Amygdala (tissue), 56 donors: ENCODE measurements at regions not wholly inside any gene's neighbourhood (a gene's known extent, or its start where the extent isn't known, plus 50 kb on each side); places are given as distances from the start of the nearest gene placed in this dataset.

Source experiments
- DNase-seq, 56 donors: peaks; one replicate each; lab custom pipeline; 2025; lab: John Stamatoyannopoulos, UW

DNA sequence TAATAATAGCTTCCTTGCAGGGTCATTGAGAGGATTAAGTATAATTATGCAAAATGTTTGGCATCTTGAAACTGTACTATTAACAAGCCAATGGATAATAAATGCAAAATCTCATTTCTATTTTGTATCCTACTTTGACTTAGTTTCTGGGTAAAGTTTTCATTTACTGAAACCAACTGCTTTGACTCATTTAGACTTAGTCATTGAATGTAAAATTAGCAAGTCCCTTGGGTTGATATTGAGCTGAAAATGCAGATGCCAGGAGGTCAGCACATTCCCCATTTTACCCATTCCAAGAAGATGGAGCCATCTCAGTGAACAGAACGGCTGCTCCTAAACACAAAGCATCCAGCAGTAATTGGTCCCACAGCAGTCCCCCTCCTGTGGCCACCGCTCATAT lies 74.7 kb upstream of the GATB start:
- no peak for DNase-seq

DNA sequence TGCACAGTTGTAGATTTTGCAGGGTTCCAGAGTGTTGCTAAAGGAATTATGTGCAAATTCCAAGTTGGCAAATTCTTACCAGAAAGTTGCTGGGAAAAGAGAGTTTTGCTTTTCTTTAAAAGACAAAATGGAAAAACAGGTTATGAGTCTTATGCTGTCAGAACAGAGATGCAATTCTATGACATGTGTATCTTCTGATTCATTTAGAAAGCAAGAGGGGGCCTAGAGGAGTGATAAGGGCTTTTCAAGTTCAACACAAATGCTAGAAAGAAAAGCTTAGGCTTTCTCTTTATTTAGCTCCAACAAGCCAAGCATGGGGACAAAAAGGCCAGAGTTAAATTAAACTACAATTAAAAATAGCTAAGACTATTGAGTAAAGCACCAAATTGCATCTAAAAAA lies 72.4 kb upstream of the GATB start:
- DNase-seq, result no peak

DNA sequence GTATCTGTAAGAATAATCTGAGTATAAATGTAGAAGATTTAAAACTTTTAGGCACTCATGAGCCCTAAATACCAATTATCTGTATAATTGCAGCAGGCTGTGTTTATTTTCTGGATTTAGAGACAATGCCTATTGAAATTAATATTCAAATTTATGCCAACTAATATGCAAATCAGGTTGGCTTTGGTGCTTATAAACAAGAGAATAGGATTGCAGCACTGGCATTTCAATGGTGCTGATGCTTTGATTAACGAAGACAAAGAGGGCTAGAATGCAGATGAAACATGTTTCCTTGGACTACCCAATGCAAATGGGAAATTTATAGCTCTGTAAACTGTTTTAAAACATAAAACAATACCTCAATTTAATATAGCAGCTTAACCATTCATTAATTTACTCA lies 70.7 kb upstream of the GATB start:
- no peak for DNase-seq

DNA sequence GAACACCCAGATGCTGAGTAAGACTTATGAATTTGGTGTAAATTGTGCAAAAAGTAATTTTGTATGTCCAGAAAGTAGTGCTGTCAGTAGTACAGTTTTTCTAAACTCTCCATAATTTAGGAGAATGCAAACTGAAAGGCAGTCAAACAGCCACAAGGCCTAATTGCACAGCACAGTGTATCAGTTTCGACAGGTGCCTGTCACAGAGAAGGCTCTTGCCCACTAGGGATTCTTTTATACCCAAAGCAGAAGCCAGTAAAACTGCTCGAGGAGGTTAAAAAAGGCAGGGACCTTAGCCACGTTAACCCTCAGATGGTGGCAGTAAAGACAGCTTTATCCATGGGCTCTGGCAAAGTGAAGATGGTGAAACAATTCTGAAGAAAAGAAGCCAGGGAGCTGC lies 69.4 kb upstream of the GATB start:
- no peak for DNase-seq

DNA sequence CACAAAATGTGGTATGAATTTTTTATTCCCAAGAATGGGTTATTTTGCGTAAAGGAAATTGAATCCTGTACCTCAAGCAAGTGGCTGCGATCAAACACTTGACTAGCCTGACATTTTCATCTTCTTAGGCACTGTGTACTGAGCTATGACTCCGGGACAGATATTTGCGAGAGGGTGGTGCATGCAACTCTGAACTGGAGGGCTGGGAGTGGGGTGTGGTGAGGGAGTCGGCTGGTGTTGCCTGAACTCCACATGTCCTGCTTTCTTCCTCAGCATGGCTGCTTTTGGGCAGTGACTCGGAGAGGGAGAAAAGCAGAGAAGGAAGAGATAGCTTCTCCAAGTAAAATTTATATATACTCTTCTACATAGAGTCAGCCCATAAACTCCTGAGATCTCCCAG lies 68.5 kb upstream of the GATB start:
- DNase-seq, result no peak

DNA sequence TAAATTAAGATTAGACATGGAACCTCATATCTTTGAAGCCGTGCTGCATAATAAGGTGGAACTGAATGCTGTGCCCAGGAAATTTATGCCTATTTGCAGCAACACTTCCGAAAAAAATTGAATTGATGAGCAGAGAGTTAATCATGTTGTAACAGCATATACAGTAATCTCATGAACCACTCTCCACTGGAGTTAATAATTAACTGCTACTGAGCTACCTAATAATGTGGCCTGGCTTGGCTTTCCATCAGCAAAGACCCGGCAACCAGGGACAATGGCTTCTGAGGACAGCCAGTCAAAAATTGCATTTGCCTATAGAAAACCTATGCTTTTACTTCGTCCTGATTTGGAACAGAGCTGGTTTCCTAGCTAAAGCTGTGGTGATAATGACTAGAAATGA lies 63.8 kb upstream of the GATB start:
- no peak for DNase-seq

DNA sequence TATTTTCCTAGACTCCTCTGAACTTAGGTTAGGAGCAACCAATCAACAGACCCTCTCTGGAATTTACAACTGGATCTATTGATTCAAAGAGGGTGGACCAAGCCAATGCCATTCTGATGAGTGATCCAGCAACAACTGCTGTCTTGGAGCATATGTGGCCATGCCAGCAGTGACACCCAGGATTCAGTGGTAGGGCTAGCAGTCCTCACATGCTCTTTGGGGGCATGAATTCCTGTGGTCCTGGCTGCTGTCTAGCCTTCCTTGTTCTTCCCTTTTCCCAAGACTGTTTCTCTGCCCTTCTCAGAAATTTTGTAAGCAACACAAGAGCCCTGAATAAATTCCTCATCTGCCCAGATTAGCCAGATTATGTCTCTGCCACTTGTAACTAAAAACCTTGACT lies 61.5 kb upstream of the GATB start:
- DNase-seq, result no peak

DNA sequence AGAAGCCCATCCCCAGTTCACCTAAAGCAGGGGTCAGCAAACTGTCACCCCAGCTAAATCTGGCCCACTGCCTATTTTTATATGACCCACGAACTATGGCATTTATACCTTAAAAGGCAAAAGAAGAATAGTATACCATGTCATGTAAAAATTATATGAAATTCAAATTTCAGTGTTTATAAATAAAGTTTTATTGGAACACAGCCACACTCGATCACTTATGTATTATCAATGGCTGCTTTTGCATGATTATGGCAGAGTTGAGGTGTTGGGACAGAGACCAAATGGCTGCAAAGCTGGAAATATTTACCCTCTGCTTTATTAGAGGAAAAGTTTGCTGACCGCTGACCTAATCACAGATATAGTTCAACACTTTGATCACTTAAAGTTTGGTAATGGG lies 59.2 kb upstream of the GATB start:
- DNase-seq, result no peak

DNA sequence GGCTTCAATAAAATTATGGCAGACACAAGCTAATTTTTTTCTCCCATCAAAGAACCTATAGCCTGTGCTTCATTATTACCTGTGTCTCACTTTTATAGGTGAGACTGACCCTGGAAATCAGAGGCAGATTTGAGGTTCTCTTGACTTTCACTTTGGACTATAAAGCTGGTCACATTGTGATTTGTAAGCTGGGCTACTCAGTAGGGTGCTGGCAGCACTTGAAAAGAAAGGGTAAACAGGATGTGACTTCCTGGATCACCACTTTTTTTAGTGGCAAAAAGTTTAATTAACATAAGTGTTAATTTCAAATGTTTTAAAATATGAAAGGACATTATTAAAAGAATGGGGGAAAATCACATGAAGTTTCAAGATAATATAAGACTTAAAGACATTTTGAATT lies 50.6 kb upstream of the GATB start:
- no peak for DNase-seq
